ENCODE measurements at regions not wholly inside any gene's neighbourhood (a gene's known extent, or its start where the extent isn't known, plus 50 kb on each side); places are given as distances from the start of the nearest gene placed in this dataset.

DNA sequence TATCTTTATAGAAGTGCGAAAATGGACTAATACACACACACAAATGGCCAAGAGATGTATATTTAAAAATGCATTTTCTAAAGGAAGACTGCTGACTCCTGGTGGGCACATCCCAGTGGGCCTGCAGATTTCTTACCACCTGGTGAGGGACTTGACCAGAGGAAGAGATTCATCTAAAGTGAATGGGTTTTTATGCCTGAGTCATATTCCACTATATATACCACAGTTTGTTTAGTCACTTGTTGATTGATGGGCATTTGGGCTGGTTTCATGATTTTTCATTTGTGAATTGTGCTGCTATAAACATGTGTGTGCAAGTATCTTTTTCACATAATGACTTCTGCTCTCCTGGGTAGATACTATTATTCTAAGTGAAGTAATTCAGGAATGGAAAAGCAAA, 277.3 kb downstream of the SLC16A7 start:
- no peaks in the 10 kb centered on the region for H3K4me1 ChIP-seq (ENCODE audit: low read depth)
- no peaks in the 10 kb centered on the region for H3K27me3 ChIP-seq
- H3K4me3 ChIP-seq: no peak overlapping the region
- DNase-seq (ENCODE audit: low read depth in 1 of 2, low spot score in 1 of 2): no peak
- TF ChIP-seq, protein P1, sequence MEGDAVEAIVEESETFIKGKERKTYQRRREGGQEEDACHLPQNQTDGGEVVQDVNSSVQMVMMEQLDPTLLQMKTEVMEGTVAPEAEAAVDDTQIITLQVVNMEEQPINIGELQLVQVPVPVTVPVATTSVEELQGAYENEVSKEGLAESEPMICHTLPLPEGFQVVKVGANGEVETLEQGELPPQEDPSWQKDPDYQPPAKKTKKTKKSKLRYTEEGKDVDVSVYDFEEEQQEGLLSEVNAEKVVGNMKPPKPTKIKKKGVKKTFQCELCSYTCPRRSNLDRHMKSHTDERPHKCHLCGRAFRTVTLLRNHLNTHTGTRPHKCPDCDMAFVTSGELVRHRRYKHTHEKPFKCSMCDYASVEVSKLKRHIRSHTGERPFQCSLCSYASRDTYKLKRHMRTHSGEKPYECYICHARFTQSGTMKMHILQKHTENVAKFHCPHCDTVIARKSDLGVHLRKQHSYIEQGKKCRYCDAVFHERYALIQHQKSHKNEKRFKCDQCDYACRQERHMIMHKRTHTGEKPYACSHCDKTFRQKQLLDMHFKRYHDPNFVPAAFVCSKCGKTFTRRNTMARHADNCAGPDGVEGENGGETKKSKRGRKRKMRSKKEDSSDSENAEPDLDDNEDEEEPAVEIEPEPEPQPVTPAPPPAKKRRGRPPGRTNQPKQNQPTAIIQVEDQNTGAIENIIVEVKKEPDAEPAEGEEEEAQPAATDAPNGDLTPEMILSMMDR (IDR thresholded peaks at IDR 0.05; ENCODE audit: low read depth, low read length): no peak
- no peak overlapping the region for H3K27ac ChIP-seq
- H3K9me3 ChIP-seq (ENCODE audit: low read depth): no peaks in the 10 kb centered on the region
- H3K36me3 ChIP-seq: no peaks in the 10 kb centered on the region

DNA sequence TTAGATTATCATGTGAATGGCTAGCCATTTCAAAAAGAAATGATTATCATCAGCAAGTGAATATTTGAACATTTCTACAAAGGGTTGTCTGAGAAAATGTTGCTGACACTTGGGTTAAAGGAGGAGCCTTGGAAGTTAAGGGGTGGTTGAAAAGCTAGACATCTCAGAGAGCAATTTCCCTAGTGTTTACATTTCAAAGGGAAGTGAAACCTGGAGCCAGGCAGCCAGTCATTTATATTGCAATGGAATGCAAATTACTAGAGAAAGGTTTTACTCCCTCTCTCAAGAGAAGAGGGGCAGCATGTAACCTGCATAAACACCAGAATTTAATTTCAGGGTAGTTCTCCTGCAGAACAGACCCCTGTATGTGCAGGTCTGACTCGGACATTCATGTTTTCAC, 279.0 kb downstream of the SLC16A7 start:
- DNase-seq (ENCODE audit: low read depth in 1 of 2, low spot score in 1 of 2): no peak
- Histone ChIP-seq H3K36me3 (no peaks in the 10 kb centered on the region), H3K9me3 (ENCODE audit: low read depth) (no peaks in the 10 kb centered on the region), H3K27ac (no peak overlapping the region), H3K4me1 (ENCODE audit: low read depth) (no peaks in the 10 kb centered on the region), H3K4me3 (no peak overlapping the region), H3K27me3 (no peaks in the 10 kb centered on the region)
- TF ChIP-seq, protein P1 (IDR thresholded peaks at IDR 0.05; ENCODE audit: low read depth, low read length): no peak

DNA sequence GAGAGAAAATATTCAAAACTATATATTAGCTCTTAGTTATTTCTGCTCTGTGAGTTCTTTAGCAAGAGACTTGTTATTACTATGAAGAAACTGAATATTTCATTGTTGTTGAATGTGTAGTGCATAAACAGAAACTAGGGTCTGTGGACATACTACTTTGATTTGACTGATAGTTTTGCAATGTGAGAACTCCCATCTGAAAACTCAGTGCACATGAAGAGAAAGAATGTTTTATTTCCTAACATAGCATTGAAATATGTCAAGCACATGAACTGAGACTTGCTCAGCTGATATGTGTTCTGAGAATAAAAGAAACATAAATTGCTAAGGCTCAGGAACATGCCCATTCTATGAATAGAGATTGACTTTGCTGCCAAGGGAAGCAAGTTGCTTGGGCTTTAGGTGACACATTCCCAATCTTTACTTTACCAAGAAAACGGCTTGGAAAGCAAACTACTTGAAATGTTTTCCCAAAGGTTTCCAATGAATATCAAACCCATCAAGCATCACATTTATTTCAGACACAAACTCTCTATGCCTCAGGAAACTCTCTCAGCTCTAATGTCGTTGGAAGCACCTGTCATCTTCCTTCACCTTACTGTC, 290.4 kb downstream of the SLC16A7 start:
- no peak for DNase-seq (ENCODE audit: low read depth in 1 of 2, low spot score in 1 of 2)
- no peak overlapping the region for H3K4me3 ChIP-seq
- no peaks in the 10 kb centered on the region for H3K27me3 ChIP-seq
- H3K27ac ChIP-seq: no peak overlapping the region
- no peaks in the 10 kb centered on the region for H3K36me3 ChIP-seq
- TF ChIP-seq, protein P1 (IDR thresholded peaks at IDR 0.05; ENCODE audit: low read depth, low read length): no peak
- no peaks in the 10 kb centered on the region for H3K4me1 ChIP-seq (ENCODE audit: low read depth)
- H3K9me3 ChIP-seq (ENCODE audit: low read depth): no peaks in the 10 kb centered on the region

DNA sequence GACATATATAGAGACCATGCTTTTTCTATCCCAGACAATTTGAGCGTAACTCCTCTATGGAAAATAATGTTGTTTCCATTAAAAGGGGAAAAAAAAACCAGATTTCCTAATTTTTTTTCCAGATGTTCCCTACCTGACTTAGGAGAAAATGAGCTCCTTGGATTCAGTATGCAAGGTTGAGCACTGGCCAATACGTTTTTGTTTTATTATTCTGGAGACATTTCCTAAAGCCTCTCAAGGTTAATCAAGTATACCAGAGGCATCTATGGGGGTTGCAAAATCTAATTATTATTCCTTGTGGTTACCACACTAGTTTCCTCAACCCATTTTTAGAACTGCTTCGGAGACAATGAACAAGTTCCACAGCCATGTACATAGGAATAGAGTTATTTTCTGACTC, 291.3 kb downstream of the SLC16A7 start:
- H3K9me3 ChIP-seq (ENCODE audit: low read depth): no peaks in the 10 kb centered on the region
- TF ChIP-seq, protein P1 (IDR thresholded peaks at IDR 0.05; ENCODE audit: low read depth, low read length): no peak
- no peak overlapping the region for H3K27ac ChIP-seq
- no peak overlapping the region for H3K4me3 ChIP-seq
- no peaks in the 10 kb centered on the region for H3K36me3 ChIP-seq
- H3K4me1 ChIP-seq (ENCODE audit: low read depth): no peaks in the 10 kb centered on the region
- no peak for DNase-seq (ENCODE audit: low read depth in 1 of 2, low spot score in 1 of 2)
- no peaks in the 10 kb centered on the region for H3K27me3 ChIP-seq

DNA sequence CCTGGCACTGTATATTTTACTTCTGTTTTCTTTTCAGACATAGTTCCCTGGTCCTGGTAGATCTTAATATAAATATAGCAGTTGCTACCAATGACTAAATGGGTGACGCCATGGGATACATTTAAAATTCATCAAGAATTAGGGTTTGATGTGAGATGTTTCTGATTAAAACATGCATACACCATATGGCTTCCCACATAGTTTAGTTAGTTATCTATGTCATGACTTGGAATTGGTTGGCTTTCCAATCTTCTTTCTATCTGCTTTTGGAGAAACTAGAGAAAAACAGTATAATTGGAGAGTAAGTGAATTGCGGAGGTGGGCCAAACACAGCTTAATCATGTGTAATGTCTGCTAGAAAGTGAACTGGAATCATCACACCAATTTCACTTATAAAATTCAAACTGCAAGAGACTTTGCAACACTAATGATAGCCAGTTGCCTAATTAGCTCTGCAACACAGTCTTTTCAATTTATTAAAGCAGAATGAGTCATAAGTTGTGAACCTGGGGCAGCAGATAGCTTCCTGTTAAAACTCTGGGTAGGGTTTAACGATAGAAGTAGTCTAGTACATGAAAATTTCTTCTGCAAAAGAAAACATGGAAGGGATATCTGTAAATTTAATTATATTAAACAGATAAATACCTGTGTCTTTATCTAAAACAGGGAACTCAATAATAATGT, 295.2 kb downstream of the SLC16A7 start:
- no peak for DNase-seq (ENCODE audit: low read depth in 1 of 2, low spot score in 1 of 2)
- Histone ChIP-seq H3K4me1 (ENCODE audit: low read depth) (no peaks in the 10 kb centered on the region), H3K4me3 (no peak overlapping the region), H3K27ac (no peak overlapping the region), H3K36me3 (no peaks in the 10 kb centered on the region), H3K27me3 (no peaks in the 10 kb centered on the region), H3K9me3 (ENCODE audit: low read depth) (no peaks in the 10 kb centered on the region)
- TF ChIP-seq, protein P1 (IDR thresholded peaks at IDR 0.05; ENCODE audit: low read depth, low read length): no peak
